Body of pancreas (tissue), 4 donors: ENCODE measurements at regions not wholly inside any gene's neighbourhood (a gene's known extent, or its start where the extent isn't known, plus 50 kb on each side); places are given as distances from the start of the nearest gene placed in this dataset.

Experiments used
- CTCF ChIP-seq, 7 experiments: fragments of 450-650 bp in 4 of 7; fragments of 200-600 bp in 3 of 7; sonication (generic) in 3 of 7; IDR thresholded peaks; one replicate each; pipeline ENCODE4 v1.5.1; 2016 to 2019; ENCODE audit warnings: antibody characterized with exemption in 7 of 7
- POLR2A ChIP-seq, 3 donors: fragments of 450-650 bp; IDR thresholded peaks; one replicate each; pipeline ENCODE4 v1.6.1; 2016; ENCODE audit warnings: antibody characterized with exemption in 3 of 3, mild to moderate bottlenecking in 2 of 3

- TF ChIP-seq CTCF (IDR thresholded peaks at IDR 0.05) (no peak), POLR2A (IDR thresholded peaks at IDR 0.05) (no peak)
Measured at GRCh38 chr3:150267288-150267687, 140.8 kb upstream of the TSC22D2 start.
